H9 (cell line): ENCODE measurements at regions not wholly inside any gene's neighbourhood (a gene's known extent, or its start where the extent isn't known, plus 50 kb on each side); places are given as distances from the start of the nearest gene placed in this dataset.

ENCODE experiments used
- DNase-seq: peaks from one replicate; pipeline ENCODE4 v3.0.0-alpha.2; 2017
- H2AFZ ChIP-seq: one replicate; pipeline ENCODE4 v1.6.1; 2013; ENCODE audit warnings: mild to moderate bottlenecking, low read length, control low read depth, moderate library complexity
- H2AK5ac ChIP-seq: 2 replicates; pipeline ENCODE4 v1.6.1; 2013; ENCODE audit warnings: low read length, control low read depth, mixed read lengths; ENCODE audit not compliant: insufficient read length
- H2BK120ac ChIP-seq: one replicate; pipeline ENCODE4 v1.6.1; 2013; ENCODE audit warnings: low read depth, mild to moderate bottlenecking, low read length, control low read depth, inconsistent platforms; ENCODE audit not compliant: poor library complexity, severe bottlenecking
- H2BK12ac ChIP-seq: 2 replicates; pipeline ENCODE4 v1.6.1; 2013; ENCODE audit warnings: low read length, control low read depth, mixed read lengths, low read depth; ENCODE audit not compliant: insufficient read length
- H2BK15ac ChIP-seq: 2 replicates; pipeline ENCODE4 v1.6.1; 2013; ENCODE audit warnings: low read depth, low read length, control low read depth
- H2BK20ac ChIP-seq: one replicate; pipeline ENCODE4 v1.6.1; 2013; ENCODE audit warnings: low read depth, mild to moderate bottlenecking, low read length, control low read depth, inconsistent platforms; ENCODE audit not compliant: poor library complexity, severe bottlenecking
- H2BK5ac ChIP-seq: 2 replicates; pipeline ENCODE4 v1.6.1; 2013; ENCODE audit warnings: low read length, control low read depth, mixed read lengths; ENCODE audit not compliant: insufficient read length
- H3K14ac ChIP-seq: 2 replicates; pipeline ENCODE4 v1.6.1; 2013; ENCODE audit warnings: low read length, control low read depth; ENCODE audit not compliant: insufficient read depth
- H3K18ac ChIP-seq: 2 replicates; pipeline ENCODE4 v1.6.1; 2013; ENCODE audit warnings: low read depth, mild to moderate bottlenecking, mixed read lengths, low read length, control low read depth; ENCODE audit not compliant: insufficient read length
- H3K23ac ChIP-seq: 2 replicates; pipeline ENCODE4 v1.6.1; 2013; ENCODE audit warnings: low read length, control low read depth, mixed read lengths, low read depth; ENCODE audit not compliant: insufficient read length
- H3K23me2 ChIP-seq: 2 replicates; pipeline ENCODE4 v1.6.1; 2013; ENCODE audit warnings: low read depth, mild to moderate bottlenecking, mixed read lengths, low read length, control low read depth; ENCODE audit not compliant: insufficient read length, poor library complexity, severe bottlenecking
- H3K27ac ChIP-seq: 2 replicates; pipeline ENCODE4 v1.5.1; 2013; ENCODE audit warnings: low read length, control low read depth, mixed read lengths, low read depth; ENCODE audit not compliant: insufficient read length
- H3K27me3 ChIP-seq: 2 replicates; pipeline ENCODE4 v1.6.1; 2013; ENCODE audit warnings: low read length, control low read depth, inconsistent platforms; ENCODE audit not compliant: insufficient read depth
- H3K4ac ChIP-seq: 2 replicates; pipeline ENCODE4 v1.6.1; 2013; ENCODE audit warnings: low read depth, mild to moderate bottlenecking, control low read depth, inconsistent platforms, low read length, moderate library complexity
- H3K4me1 ChIP-seq: 2 replicates; pipeline ENCODE4 v1.6.1; 2013; ENCODE audit warnings: low read length, control low read depth, inconsistent platforms; ENCODE audit not compliant: insufficient read depth
- H3K4me2 ChIP-seq: 2 replicates; pipeline ENCODE4 v1.6.1; 2013; ENCODE audit warnings: low read length, control low read depth, mixed read lengths; ENCODE audit not compliant: insufficient read length, insufficient read depth
- H3K56ac ChIP-seq: 2 replicates; pipeline ENCODE4 v1.6.1; 2013; ENCODE audit warnings: low read depth, mild to moderate bottlenecking, mixed read lengths, low read length, control low read depth; ENCODE audit not compliant: insufficient read length
- H3K79me1 ChIP-seq: 2 replicates; pipeline ENCODE4 v1.6.1; 2013; ENCODE audit warnings: low read depth, mild to moderate bottlenecking, moderate library complexity, low read length, control low read depth, inconsistent platforms; ENCODE audit not compliant: insufficient read depth, poor library complexity, severe bottlenecking
- H3K79me2 ChIP-seq: 2 replicates; pipeline ENCODE4 v1.6.1; 2013; ENCODE audit warnings: low read length, control low read depth, inconsistent platforms; ENCODE audit not compliant: insufficient read depth
- H3K9ac ChIP-seq: 2 replicates; pipeline ENCODE4 v1.6.1; 2013; ENCODE audit warnings: low read length, control low read depth, mixed read lengths; ENCODE audit not compliant: insufficient read length; ENCODE audit errors: extremely low read depth
- H3K9me3 ChIP-seq: one replicate; pipeline ENCODE4 v1.6.1; 2013; ENCODE audit warnings: low read depth, low read length, inconsistent platforms; ENCODE audit not compliant: control insufficient read depth
- H3T11ph ChIP-seq: one replicate; pipeline ENCODE4 v1.6.1; 2013; ENCODE audit warnings: mild to moderate bottlenecking, low read length, control low read depth, inconsistent platforms
- H4K20me1 ChIP-seq: one replicate; pipeline ENCODE4 v1.6.1; 2013; ENCODE audit not compliant: control insufficient read depth, insufficient read length, insufficient read depth
- H4K5ac ChIP-seq: 2 replicates; pipeline ENCODE4 v1.6.1; 2013; ENCODE audit warnings: low read depth, mild to moderate bottlenecking, mixed read lengths, low read length, control low read depth; ENCODE audit not compliant: insufficient read length
- H4K8ac ChIP-seq: replicated peaks from 2 replicates; pipeline ENCODE4 v1.6.1; 2013; ENCODE audit warnings: low read length, control low read depth, mixed read lengths, low read depth; ENCODE audit not compliant: insufficient read length
- H4K91ac ChIP-seq: 2 replicates; pipeline ENCODE4 v1.6.1; 2013; ENCODE audit warnings: low read depth, mild to moderate bottlenecking, moderate library complexity, mixed read lengths, low read length, control low read depth; ENCODE audit not compliant: insufficient read length
- H3K27ac Mint-ChIP-seq, 3 experiments: 2 replicates in 2 of 3; 3 replicates in 1 of 3; pipeline ENCODE4 v1.8.0; 2020 to 2021; ENCODE audit warnings: mixed read lengths in 3 of 3, mild to moderate bottlenecking in 1 of 3, moderate library complexity in 1 of 3
- H3K27me3 Mint-ChIP-seq: 2 replicates; pipeline ENCODE4 v1.8.0; 2021; ENCODE audit warnings: low read depth, mild to moderate bottlenecking, moderate library complexity, mixed read lengths
- H3K36me3 Mint-ChIP-seq, 3 experiments: 2 replicates in 2 of 3; 3 replicates in 1 of 3; pipeline ENCODE4 v1.8.0; 2020 to 2021; ENCODE audit warnings: low read depth in 3 of 3, mixed read lengths in 3 of 3; ENCODE audit not compliant: insufficient read depth in 1 of 3
- H3K4me1 Mint-ChIP-seq, 2 experiments: 2 replicates each; pipeline ENCODE4 v1.8.0; 2020; ENCODE audit warnings: mixed read lengths in 2 of 2
- H3K4me3 Mint-ChIP-seq, 2 experiments: 2 replicates in 1 of 2; 3 replicates in 1 of 2; pipeline ENCODE4 v1.8.0; 2020 to 2021; ENCODE audit warnings: mild to moderate bottlenecking in 2 of 2, mixed read lengths in 2 of 2, moderate library complexity in 1 of 2
- H3K9me3 Mint-ChIP-seq, 2 experiments: 2 replicates in 1 of 2; 3 replicates in 1 of 2; pipeline ENCODE4 v1.8.0; 2020; ENCODE audit warnings: mild to moderate bottlenecking in 2 of 2, mixed read lengths in 2 of 2, moderate library complexity in 1 of 2
- WGBS: extraction: QIAGEN DNeasy Blood & Tissue Kit; methylation state at CpG from one replicate; pipeline ENCODE4 v1.1.7; 2013; ENCODE audit warnings: missing lambda C conversion rate, low lambda C conversion rate, mixed read lengths; ENCODE audit not compliant: insufficient read length; ENCODE audit errors: extremely low coverage; 5-methylcytosine and 5-hydroxymethylcytosine counted together
- TF ChIP-seq, protein P1 (sequence below): fragments of 200-600 bp; sonication (generic); conservative IDR thresholded peaks from 3 replicates; pipeline ENCODE4 v1.8.0; 2021; ENCODE audit warnings: antibody characterized with exemption, mild to moderate bottlenecking

DNA sequence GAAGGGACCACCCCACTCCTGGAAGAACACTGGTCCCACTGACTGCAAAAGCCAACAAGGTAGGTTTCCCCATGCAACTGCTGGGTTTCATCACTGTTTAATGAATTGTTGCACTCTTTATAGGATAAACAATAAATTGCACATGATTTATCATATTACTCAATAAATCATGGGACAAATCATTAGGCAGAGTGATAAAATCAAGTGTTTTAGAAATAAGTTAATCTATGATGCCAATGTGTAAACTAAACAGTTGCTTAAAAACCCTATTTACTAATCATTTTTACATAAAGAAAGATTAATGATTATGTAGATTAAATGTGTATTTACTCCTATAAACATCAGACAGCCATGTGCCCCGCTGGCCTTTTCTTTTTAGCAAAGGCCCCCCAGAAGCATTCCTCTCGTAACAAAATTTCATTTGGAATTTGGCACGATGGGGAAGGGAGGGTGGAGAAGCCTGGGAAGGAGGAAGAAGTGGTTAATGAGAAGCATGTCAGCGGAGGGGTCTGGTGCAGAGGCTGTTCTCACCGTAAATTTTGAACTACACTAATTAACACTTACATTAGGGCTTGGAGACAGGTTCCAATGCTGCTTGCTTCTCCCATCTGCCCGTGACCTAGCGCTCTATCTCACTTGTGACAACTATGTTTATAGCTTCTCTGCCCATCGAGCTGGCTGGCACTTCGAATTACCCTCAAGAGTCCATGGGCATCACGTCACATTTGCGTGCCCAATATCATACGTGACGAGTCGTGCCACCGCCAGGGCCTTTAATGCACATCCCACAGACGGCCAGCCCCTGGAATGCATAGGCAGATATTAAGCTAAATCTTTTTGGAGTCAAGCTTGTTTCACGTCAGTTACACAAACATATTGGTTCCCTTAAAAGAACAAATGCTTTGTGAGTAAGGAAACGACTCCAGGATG, 357.7 kb upstream of the TSHZ3 start:
- no peak for DNase-seq
- Mint-ChIP-seq H3K9me3 (0 out of 5 replicates have a peak, but pooled peaks cover 0 to 3% of the 10 kb centered on the region in 2 experiments), H3K4me3 (no peak overlapping the region), H3K27ac (no peak overlapping the region), H3K27me3 (peaks cover 3% of the 10 kb centered on the region; the same call in 1 of the 2 replicates), H3K36me3 (no peaks in the 10 kb centered on the region), H3K4me1 (no peaks in the 10 kb centered on the region)
- no peaks in the 10 kb centered on the region for H3K9me3 ChIP-seq
- no peak overlapping the region for H4K5ac ChIP-seq
- H3K4ac ChIP-seq = no peak overlapping the region
- no peaks in the 10 kb centered on the region for H3K27me3 ChIP-seq
- no peak overlapping the region for H3K23ac ChIP-seq
- WGBS = no CpG with 5 or more reads among the region's 18 CpGs
- H3K4me2 ChIP-seq = no peak overlapping the region
- no peak overlapping the region for H2BK12ac ChIP-seq
- H3K79me1 ChIP-seq = no peaks in the 10 kb centered on the region
- no peaks in the 10 kb centered on the region for H3K79me2 ChIP-seq
- no peak overlapping the region for H4K91ac ChIP-seq
- H3K18ac ChIP-seq = no peak overlapping the region
- no peak overlapping the region for H3K27ac ChIP-seq
- H2BK15ac ChIP-seq = no peak overlapping the region
- no peak overlapping the region; the same call in 1 of the 2 replicates for H3K14ac ChIP-seq
- TF ChIP-seq, protein P1, sequence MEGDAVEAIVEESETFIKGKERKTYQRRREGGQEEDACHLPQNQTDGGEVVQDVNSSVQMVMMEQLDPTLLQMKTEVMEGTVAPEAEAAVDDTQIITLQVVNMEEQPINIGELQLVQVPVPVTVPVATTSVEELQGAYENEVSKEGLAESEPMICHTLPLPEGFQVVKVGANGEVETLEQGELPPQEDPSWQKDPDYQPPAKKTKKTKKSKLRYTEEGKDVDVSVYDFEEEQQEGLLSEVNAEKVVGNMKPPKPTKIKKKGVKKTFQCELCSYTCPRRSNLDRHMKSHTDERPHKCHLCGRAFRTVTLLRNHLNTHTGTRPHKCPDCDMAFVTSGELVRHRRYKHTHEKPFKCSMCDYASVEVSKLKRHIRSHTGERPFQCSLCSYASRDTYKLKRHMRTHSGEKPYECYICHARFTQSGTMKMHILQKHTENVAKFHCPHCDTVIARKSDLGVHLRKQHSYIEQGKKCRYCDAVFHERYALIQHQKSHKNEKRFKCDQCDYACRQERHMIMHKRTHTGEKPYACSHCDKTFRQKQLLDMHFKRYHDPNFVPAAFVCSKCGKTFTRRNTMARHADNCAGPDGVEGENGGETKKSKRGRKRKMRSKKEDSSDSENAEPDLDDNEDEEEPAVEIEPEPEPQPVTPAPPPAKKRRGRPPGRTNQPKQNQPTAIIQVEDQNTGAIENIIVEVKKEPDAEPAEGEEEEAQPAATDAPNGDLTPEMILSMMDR = no peak
- H2BK5ac ChIP-seq = no peak overlapping the region
- H2AFZ ChIP-seq = no peak overlapping the region
- H3K9ac ChIP-seq = no peak overlapping the region
- no peak overlapping the region for H2BK120ac ChIP-seq
- H2AK5ac ChIP-seq = no peak overlapping the region
- H2BK20ac ChIP-seq = no peak overlapping the region
- no peaks in the 10 kb centered on the region; the same call in 1 of the 2 replicates for H3K4me1 ChIP-seq
- no peak overlapping the region for H4K8ac ChIP-seq
- no peaks in the 10 kb centered on the region for H4K20me1 ChIP-seq
- no peaks in the 10 kb centered on the region for H3K23me2 ChIP-seq
- H3K56ac ChIP-seq = no peak overlapping the region
- no peak overlapping the region for H3T11ph ChIP-seq
